ENCODE measurements at regions not wholly inside any gene's neighbourhood (a gene's known extent, or its start where the extent isn't known, plus 50 kb on each side); places are given as distances from the start of the nearest gene placed in this dataset.

DNA sequence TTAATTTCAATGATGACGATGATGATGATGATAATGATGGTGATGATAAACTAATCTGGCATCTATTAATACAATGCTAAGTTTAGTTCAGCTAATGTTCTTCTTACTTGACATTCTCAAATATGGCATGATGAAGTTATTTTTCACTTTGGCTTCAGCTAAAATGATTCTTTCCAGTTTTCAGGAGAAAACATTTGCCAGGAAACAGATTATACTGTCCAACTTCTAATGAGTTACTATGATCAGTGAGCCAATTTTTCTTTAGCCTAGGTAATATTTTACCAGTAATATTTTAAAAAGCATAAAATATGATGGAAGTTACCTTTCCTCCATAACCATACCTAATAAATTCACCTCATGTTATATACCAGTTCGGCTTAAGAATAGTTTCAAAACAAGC lies 245.7 kb upstream of the CSNK1A1L start:
- H3K4me2 ChIP-seq (ENCODE audit: extremely low read depth, insufficient read depth, low read length): no peak overlapping the region

DNA sequence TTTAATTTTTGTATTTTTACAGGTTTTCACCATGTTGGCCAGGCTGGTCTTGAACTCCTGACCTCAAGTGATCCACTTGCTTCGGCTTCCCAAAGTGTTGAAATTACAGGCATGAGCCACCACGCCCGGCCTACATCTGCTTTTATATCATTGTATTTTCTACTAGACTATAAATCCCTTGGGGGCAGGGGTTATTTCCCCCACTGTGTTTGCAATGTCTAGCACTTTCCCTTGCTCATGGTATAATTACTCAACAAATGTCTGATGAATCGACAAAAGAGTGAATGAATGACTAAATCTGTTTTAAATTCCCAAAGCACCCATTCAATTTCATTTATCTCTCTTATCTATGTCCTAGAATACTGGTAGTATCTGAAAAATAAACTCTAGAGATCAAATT lies 244.5 kb upstream of the CSNK1A1L start:
- no peaks in the 10 kb centered on the region for H4K20me1 ChIP-seq (ENCODE audit: control insufficient read depth, extremely low read depth, insufficient read depth, low read length)
- H3K4me2 ChIP-seq (ENCODE audit: extremely low read depth, insufficient read depth, low read length): no peak overlapping the region
- H3K36me3 ChIP-seq (ENCODE audit: control insufficient read depth, insufficient read depth, low read length): no peaks in the 10 kb centered on the region
- no peak for DNase-seq (ENCODE audit: low read depth in 2 of 2)
- H3K79me2 ChIP-seq (ENCODE audit: control insufficient read depth, insufficient read depth, low read length): no peaks in the 10 kb centered on the region
- no peaks in the 10 kb centered on the region for H3K9me3 ChIP-seq (ENCODE audit: control insufficient read depth, insufficient read depth, low read depth, low read length)
- no peak overlapping the region for H3K4me3 ChIP-seq (replicated peaks in 1 of 4; ENCODE audit: control extremely low read depth in 1 of 4, insufficient read depth in 1 of 4, low read depth in 3 of 4, low read length in 4 of 4)
- H2AFZ ChIP-seq (ENCODE audit: low read length): no peak overlapping the region
- TF ChIP-seq, protein P1, sequence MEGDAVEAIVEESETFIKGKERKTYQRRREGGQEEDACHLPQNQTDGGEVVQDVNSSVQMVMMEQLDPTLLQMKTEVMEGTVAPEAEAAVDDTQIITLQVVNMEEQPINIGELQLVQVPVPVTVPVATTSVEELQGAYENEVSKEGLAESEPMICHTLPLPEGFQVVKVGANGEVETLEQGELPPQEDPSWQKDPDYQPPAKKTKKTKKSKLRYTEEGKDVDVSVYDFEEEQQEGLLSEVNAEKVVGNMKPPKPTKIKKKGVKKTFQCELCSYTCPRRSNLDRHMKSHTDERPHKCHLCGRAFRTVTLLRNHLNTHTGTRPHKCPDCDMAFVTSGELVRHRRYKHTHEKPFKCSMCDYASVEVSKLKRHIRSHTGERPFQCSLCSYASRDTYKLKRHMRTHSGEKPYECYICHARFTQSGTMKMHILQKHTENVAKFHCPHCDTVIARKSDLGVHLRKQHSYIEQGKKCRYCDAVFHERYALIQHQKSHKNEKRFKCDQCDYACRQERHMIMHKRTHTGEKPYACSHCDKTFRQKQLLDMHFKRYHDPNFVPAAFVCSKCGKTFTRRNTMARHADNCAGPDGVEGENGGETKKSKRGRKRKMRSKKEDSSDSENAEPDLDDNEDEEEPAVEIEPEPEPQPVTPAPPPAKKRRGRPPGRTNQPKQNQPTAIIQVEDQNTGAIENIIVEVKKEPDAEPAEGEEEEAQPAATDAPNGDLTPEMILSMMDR (conservative IDR thresholded peaks at IDR 0.05 in 1 of 2, IDR thresholded peaks at IDR 0.05 in 1 of 2; ENCODE audit: low read depth in 1 of 2, low read length in 2 of 2): no peak
- no peak for TF ChIP-seq EZH2 (IDR thresholded peaks at IDR 0.05; ENCODE audit: low read length, missing control alignments)
- no peak overlapping the region for H3K27ac ChIP-seq (ENCODE audit: insufficient read depth, low read length)
- H3K27me3 ChIP-seq (ENCODE audit: control insufficient read depth, insufficient read depth, low read length): no peaks in the 10 kb centered on the region
- no peak overlapping the region for H3K9ac ChIP-seq (ENCODE audit: insufficient read depth, low read length)
- no peaks in the 10 kb centered on the region for H3K4me1 ChIP-seq (ENCODE audit: control insufficient read depth, extremely low read depth, insufficient read depth, low read length)

More for the DNA sequence above, 245.7 kb upstream of the CSNK1A1L start:
- Histone ChIP-seq H3K9me3 (ENCODE audit: control insufficient read depth, insufficient read depth, low read depth, low read length) (no peaks in the 10 kb centered on the region), H3K4me1 (ENCODE audit: control insufficient read depth, extremely low read depth, insufficient read depth, low read length) (no peaks in the 10 kb centered on the region), H4K20me1 (ENCODE audit: control insufficient read depth, extremely low read depth, insufficient read depth, low read length) (no peaks in the 10 kb centered on the region), H3K27ac (ENCODE audit: insufficient read depth, low read length) (no peak overlapping the region), H3K4me3 (replicated peaks in 1 of 4; ENCODE audit: control extremely low read depth in 1 of 4, insufficient read depth in 1 of 4, low read depth in 3 of 4, low read length in 4 of 4) (no peak overlapping the region), H3K79me2 (ENCODE audit: control insufficient read depth, insufficient read depth, low read length) (no peaks in the 10 kb centered on the region), H2AFZ (ENCODE audit: low read length) (no peak overlapping the region), H3K27me3 (ENCODE audit: control insufficient read depth, insufficient read depth, low read length) (no peaks in the 10 kb centered on the region), H3K9ac (ENCODE audit: insufficient read depth, low read length) (no peak overlapping the region), H3K36me3 (ENCODE audit: control insufficient read depth, insufficient read depth, low read length) (no peaks in the 10 kb centered on the region)
- TF ChIP-seq EZH2 (IDR thresholded peaks at IDR 0.05; ENCODE audit: low read length, missing control alignments): no peak
- TF ChIP-seq, protein P1 (conservative IDR thresholded peaks at IDR 0.05 in 1 of 2, IDR thresholded peaks at IDR 0.05 in 1 of 2; ENCODE audit: low read depth in 1 of 2, low read length in 2 of 2): no peak
- no peak for DNase-seq (ENCODE audit: low read depth in 2 of 2)

DNA sequence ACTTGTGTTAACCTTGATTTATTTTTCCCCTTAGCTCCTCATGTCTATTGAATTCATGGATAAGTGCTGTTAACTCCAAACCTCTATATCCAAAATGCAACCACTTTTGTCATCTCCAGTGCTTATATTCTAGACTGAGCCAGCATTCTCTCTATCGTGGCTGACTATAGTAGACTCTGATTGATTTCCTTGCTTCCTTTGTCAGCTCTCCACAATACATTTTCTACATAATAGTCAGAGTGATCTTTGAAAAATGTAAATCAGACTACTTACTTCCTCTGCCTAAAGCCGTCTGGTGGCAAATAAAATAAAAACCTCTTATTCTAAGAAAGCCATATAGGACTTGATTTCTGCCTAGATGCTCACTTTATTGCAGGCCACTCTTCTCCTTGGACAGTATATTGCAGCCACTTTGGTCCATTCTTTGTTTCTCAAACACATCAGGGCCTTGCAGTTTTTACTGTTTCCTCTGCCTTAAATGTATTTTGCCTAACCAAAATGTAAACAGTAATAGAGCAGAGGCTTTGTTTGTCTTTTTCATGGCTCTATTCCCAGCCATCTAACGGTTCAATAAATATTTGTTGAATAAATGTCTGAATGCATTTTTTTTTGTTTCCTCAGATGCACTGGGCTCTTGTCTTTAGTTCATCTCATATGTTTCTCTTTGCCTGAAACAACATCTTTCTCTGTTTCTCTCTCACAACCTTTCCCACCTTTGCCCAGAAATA lies 243.6 kb upstream of the CSNK1A1L start:
- no peak overlapping the region for H3K27ac ChIP-seq (ENCODE audit: insufficient read depth, low read length)
- H2AFZ ChIP-seq (ENCODE audit: low read length): peak overlapping the region; percentile 22
- no peak overlapping the region for H3K4me2 ChIP-seq (ENCODE audit: extremely low read depth, insufficient read depth, low read length)
- peak in 1 of 2 donors; percentile 57 for DNase-seq (ENCODE audit: low read depth in 2 of 2)
- H4K20me1 ChIP-seq (ENCODE audit: control insufficient read depth, extremely low read depth, insufficient read depth, low read length): no peaks in the 10 kb centered on the region
- H3K4me1 ChIP-seq (ENCODE audit: control insufficient read depth, extremely low read depth, insufficient read depth, low read length): no peaks in the 10 kb centered on the region
- TF ChIP-seq, protein P1 (conservative IDR thresholded peaks at IDR 0.05 in 1 of 2, IDR thresholded peaks at IDR 0.05 in 1 of 2; ENCODE audit: low read depth in 1 of 2, low read length in 2 of 2): no peak
- TF ChIP-seq EZH2 (IDR thresholded peaks at IDR 0.05; ENCODE audit: low read length, missing control alignments): no peak
- H3K36me3 ChIP-seq (ENCODE audit: control insufficient read depth, insufficient read depth, low read length): no peaks in the 10 kb centered on the region
- no peaks in the 10 kb centered on the region for H3K27me3 ChIP-seq (ENCODE audit: control insufficient read depth, insufficient read depth, low read length)
- no peak overlapping the region for H3K9ac ChIP-seq (ENCODE audit: insufficient read depth, low read length)
- H3K79me2 ChIP-seq (ENCODE audit: control insufficient read depth, insufficient read depth, low read length): no peaks in the 10 kb centered on the region
- H3K4me3 ChIP-seq (replicated peaks in 1 of 4; ENCODE audit: control extremely low read depth in 1 of 4, insufficient read depth in 1 of 4, low read depth in 3 of 4, low read length in 4 of 4): no peak overlapping the region
- no peaks in the 10 kb centered on the region for H3K9me3 ChIP-seq (ENCODE audit: control insufficient read depth, insufficient read depth, low read depth, low read length)

Data from fibroblast of lung (primary cell).